Fibroblast of gingiva (primary cell): ENCODE measurements at regions not wholly inside any gene's neighbourhood (a gene's known extent, or its start where the extent isn't known, plus 50 kb on each side); places are given as distances from the start of the nearest gene placed in this dataset.
"Not testable (repeated sequence)": the region's sequence is repeated elsewhere in the genome, so short reads cannot be mapped to it uniquely, and the experiment has no call there.

Source experiments
- DNase-seq: peaks from one replicate; pipeline ENCODE4 v3.0.0-alpha.2; 2011; ENCODE audit warnings: low read depth

DNA sequence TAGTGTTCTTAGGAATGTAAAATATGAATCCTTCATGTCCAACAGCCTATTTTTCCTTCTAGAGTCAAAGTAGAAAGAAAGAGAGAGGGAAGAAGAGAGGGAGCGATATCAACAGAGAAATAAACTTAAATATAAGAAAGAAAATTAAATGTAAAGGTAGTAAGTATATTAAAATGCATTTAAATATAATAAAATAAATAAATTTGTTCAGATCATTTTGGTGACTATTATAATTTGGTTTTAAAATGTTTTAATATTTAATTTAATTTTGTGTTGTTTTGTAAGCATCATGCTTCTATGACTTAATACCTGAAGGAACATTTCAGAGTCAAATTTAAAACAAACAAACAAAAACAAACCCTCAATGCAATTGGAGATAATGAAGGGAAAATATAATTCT is 405.2 kb upstream of the IRX1 start:
- no peak for DNase-seq

DNA sequence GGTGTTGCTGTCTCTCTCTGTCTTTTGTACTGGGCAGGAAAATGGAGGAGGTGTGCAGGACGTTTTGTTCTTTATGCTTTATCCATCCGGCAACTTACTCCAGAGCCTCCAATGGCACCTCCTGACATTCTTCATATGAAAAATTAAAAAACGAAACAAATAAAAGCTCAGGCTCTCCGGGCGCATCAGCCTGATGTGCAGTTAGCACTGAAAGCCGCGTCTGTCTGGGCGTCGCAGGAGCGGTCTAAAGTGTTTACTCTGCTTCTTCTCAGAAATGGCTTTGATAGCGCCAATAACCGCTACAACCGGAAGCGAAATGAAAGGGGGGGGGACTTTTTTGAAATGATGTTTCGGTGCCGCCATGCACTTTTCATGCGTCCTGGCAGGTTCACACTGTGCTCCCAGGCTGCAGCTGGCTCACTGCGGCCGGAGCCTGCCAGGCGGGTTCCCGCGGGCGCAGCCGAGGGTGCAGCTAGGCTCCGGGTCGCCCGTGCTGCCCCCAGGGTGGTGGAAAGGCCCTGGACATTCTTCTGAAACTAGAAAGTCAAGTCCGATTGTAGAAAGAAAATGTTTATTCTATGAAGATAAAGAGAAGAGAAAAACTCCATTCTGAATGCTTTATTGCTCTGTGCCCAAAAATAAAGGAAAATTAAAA is 407.7 kb upstream of the IRX1 start:
- no peak for DNase-seq

DNA sequence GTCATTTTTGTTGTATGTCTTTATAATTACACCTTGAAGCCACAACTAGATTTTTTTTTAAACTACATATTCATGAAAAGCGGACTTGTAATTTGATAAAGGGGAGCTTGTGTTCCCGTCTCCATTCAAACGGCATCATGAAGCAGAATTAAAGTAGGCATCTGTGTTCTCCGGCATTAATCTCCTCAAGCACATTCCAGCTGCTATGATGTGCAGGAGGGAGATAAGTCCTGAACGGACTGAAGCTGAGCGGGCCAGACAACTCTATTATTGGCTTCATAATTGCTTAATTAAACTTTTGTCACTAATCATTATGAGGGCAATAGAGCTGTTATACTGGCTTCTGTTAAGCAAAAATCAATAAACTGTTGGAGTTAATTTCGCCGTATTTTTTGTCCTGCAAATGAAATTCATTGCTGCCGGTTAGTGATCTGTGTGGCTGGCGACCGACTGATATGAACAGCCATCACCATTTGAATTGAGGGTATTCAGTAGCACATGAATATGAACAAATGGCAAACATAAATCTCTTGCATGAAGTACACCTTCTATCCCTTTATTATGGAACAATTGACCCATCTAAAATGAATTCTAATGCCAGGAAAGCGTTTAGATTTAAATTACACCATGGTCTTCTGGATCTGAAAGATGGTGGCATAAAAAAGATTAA is 408.8 kb upstream of the IRX1 start:
- no peak for DNase-seq

DNA sequence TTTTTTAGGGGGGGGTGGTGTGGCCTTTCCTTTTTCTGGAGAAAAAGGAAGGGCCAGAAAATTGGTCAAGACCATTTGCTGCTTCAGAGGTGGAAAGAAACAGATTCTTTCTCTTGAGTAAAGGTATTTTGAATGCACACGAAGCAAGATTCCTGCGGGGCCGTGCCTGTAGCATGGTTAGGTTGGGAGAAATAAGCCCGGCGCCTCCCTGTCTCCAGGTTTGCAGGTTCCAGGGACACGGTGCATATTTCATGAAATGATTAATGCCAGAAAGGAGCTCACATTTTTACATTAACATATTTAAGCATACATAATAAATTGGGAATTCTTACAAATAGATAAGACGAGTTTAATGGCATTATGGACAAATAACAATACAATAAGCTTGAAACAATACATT is 409.5 kb upstream of the IRX1 start:
- no peak for DNase-seq

DNA sequence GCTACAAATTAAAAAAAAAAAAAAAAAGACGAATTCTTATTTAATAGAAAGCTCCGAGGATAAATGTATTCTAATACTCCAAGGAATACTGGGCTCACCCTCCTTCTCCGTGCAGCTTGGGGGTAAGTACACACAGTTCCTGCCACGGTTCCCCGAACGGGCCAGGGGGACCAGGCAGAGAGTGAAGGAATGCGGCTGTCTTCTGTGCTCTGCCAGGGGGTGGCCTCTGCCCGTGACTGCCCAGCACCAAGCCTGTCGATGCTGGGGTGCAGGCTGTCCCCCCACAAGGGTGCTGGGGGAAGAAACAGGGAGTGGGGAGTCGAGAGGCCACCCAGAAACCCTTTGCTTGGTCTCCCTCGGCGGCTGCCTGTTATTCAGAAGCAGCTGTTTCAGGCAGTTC is 410.1 kb upstream of the IRX1 start:
- DNase-seq: no peak

- DNase-seq: no peak
Measured at GRCh38 chr5:3182133-3182876, 413.3 kb upstream of the IRX1 start.

DNA sequence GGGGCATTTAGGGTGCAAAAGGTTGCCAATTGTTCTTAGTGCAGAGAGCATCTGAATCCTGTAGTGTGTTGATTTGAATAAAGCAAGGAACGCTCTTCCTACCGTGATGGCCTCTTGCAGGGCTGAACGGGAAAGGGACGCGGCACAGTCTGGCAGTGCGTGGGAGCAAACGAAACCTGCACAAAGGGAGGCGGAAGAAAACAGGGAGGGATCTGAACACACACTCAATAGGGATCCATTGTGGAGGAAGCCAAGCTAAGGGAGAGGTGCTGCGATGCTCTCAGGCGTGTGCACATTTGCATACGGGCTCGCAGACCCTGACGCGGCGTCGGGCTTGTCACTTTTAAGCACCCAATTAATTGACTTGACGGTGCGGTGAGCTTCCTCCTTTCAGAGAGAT is 414.0 kb upstream of the IRX1 start:
- no peak for DNase-seq

- no peak for DNase-seq
Measured at GRCh38 chr5:3180636-3181035, 415.0 kb upstream of the IRX1 start.

- DNase-seq: no peak
Measured at GRCh38 chr5:3179220-3179619, 416.4 kb upstream of the IRX1 start.

DNA sequence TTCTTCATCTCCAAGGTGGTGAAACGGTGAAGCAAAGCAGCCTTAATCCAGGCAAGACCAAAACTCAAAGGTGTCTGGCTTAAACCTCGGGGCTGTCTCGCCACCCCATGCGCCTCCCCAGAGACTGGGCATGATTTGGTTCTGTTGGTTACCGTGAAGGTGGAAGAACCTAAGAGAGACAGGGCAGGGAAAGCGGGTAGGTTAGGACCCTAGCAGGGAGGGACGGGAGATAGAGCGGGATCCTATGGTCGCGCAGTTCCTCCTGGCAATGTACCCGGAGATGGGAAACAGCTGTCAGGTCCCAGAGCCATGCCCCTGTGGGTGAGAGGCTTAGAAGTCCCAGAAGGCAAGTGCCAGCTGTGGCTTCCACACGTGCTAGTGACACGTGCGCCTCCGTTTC is 418.3 kb upstream of the IRX1 start:
- DNase-seq: no peak

DNA sequence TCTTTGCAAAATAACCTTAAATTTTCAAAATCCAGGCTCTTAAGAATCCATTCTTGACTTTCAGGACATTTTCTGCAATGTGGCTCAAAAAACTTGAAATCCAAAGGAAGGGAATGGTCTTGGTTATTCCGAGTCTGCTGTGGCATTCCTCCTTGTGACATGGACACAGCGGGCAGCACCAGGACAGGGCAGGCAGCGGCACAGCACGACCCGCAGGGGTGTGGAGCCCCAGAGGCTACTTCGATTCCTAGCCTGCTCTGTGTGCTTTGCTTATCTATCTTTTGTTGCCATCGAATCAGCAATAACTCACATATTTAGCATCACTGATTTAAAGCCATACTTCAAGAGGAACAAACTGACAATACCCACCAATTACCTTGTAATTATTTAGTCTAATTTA is 420.2 kb upstream of the IRX1 start:
- no peak for DNase-seq

DNA sequence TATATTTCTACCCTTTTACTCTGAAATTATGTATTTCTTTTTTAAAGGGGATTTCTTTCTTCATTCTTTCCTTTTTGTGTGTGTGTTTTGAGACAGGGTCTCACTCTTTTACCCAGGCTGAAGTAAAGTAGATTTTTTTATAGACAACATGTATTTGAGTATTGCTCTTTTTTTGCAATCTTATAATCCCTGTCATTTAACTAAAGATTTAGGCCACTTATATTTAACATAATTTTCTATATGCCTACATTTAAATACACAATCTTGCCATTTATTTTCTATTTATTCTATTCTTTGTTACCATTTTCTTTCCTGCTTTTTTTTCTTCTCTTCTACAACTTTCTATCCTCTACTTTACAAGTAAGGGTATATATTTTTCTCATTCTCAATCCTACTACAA is 416.0 kb upstream of the IRX2 start:
- no peak for DNase-seq

DNA sequence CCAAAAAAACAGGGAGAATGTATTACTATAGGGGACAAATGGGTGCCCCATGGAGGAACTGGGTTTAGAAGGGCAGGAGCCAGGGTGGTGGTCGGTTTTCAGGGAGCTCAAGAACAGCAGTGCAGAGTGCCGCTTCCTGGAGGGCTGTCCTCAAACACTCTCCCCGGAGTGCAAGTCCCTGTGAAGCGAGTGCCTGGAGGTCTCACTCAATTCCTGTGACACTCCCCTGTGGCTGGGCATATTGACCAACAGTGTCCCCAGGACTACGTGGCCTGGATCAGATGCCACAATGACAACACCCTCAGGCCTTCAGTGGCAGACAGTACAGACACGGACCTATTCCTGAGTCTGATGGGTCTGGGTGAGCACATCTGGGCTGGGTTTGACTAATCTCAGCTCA is 412.1 kb upstream of the IRX2 start:
- DNase-seq: no peak

- DNase-seq: no peak
Measured at GRCh38 chr5:3161672-3162071, 410.2 kb upstream of the IRX2 start.

- no peak for DNase-seq
Measured at GRCh38 chr5:3157214-3157613, 405.7 kb upstream of the IRX2 start.

GRCh38 chr5:3155717-3156116 is 404.2 kb upstream of the IRX2 start:
- DNase-seq: no peak

GRCh38 chr5:3155046-3155445 is 403.6 kb upstream of the IRX2 start:
- no peak for DNase-seq

DNA sequence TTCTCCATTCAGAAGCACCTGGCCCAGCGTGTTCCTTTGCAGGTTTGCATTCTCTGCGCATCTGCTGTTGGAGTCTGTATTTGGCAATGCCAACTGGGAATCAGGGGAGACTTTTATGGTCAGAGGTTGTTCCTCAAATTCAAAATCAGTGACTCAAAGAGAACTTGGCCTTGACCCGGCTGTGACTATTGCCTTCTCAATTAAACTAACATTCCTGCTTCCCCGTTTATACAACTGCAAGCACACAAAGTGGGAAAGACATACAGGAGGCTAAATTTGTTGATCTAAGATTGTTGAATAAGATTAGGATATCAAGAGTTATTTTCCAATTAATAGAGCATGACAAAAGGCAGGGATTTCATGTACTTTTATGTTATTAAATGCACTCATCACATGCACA is 402.4 kb upstream of the IRX2 start:
- DNase-seq: no peak

DNA sequence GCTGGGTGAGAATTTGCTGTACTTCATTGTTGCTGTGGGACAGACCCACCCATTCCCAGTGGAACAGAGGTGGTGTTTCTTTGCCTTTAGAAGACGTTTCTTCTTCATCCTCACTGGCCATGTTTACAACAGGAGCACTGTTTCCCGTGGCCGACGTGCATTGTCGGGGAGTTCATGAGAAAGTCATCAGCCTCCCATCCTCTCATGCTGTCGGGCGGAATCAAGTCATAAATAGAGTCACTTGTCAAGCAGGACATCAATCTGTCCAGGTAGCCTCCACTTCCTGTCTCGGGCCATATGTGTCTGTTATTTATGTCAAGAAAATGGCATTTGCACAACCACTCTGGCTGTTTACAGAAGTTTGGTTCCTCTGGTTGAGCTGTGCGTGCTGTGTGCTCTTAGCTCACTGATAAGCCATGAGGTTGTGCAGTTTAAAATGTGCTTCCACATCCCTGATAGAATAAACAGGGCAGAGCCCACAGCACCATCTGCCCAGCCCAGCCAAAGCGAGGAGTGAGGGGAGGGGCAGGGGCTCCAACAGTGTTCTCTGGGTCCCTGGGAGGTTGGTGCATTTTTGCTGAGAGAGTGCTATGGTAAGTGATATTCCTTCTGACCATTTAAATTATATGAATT is 401.9 kb upstream of the IRX2 start:
- no peak for DNase-seq

DNA sequence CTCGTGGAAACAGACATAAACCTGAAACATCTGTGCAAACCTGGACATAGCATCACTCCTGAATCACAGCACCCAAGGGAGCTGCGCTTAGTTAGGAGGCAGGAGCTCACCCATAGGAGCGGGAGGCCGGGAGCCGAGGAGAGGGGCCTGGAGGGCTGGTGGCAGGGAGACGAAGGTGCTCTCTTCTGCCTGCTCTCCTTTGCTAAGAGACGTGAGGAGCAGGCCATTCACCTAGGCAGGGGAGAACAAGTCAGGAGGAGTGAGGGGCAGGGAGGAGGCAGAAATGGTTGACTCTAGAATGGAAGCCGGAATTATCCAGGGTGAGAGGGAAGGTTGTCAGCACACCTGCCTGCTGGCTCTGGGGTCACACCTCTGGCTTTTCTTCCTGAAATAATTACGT is 398.4 kb upstream of the IRX2 start:
- DNase-seq: no peak

GRCh38 chr5:3147405-3147804 is 395.9 kb upstream of the IRX2 start:
- not testable (repeated sequence) for DNase-seq

GRCh38 chr5:3145641-3146040 is 394.2 kb upstream of the IRX2 start:
- no peak for DNase-seq

GRCh38 chr5:3143382-3143781 is 391.9 kb upstream of the IRX2 start:
- no peak for DNase-seq
